GM10266 (cell line): ENCODE measurements at regions not wholly inside any gene's neighbourhood (a gene's known extent, or its start where the extent isn't known, plus 50 kb on each side); places are given as distances from the start of the nearest gene placed in this dataset.

Experiments
- DNase-seq: peaks from one replicate; pipeline ENCODE4 v3.0.0; 2012; ENCODE audit errors: extremely low spot score
- TF ChIP-seq, protein P1 (sequence below): IDR thresholded peaks from 2 replicates; pipeline ENCODE4 v1.5.1; 2012; ENCODE audit warnings: mild to moderate bottlenecking, low read depth; ENCODE audit not compliant: control insufficient read depth, insufficient read depth; ENCODE audit errors: missing control alignments

DNA sequence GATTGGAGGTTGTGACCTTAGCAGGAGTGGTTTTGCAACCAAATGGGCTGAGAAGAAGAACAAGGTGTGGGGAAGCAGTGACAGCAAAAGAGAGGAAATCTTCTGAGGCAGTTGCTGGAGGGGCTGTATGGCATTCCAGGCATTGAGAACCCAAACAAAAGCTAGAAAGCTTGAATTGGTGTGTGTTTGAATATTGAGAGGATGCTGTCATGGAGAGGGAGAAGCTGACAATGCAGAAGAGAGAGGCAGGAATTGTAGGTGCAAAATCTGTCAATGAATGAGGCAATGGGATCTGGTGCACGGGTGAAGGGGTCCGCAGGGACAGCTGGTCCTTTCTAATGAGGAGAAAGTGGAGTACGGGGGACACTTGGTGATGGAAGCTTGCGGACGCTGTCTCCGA is 123.4 kb downstream of the C11orf91 start:
- DNase-seq = no peak

DNA sequence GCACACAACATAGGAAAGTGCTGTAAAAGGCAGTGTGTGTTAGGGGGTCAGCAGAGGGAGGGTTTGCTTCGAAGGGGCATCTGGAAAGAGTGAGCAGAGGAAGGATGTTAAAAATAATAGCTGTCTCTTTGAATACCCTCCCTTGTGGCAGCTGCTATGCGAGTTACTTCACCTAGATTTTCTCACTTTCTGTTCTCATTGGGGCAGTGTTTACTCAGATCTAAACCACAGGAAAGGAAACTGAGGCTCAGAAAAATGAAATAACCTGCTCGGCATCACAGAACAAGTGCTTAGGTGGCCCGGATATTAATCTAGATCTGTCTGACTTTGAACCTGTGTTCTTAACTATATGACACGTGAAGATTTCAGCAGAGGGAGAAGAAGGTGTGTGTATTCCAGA is 125.3 kb downstream of the C11orf91 start:
- peak; percentile 17 for DNase-seq
- TF ChIP-seq, protein P1, sequence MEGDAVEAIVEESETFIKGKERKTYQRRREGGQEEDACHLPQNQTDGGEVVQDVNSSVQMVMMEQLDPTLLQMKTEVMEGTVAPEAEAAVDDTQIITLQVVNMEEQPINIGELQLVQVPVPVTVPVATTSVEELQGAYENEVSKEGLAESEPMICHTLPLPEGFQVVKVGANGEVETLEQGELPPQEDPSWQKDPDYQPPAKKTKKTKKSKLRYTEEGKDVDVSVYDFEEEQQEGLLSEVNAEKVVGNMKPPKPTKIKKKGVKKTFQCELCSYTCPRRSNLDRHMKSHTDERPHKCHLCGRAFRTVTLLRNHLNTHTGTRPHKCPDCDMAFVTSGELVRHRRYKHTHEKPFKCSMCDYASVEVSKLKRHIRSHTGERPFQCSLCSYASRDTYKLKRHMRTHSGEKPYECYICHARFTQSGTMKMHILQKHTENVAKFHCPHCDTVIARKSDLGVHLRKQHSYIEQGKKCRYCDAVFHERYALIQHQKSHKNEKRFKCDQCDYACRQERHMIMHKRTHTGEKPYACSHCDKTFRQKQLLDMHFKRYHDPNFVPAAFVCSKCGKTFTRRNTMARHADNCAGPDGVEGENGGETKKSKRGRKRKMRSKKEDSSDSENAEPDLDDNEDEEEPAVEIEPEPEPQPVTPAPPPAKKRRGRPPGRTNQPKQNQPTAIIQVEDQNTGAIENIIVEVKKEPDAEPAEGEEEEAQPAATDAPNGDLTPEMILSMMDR = no peak

More for the DNA sequence above, 123.4 kb downstream of the C11orf91 start:
- TF ChIP-seq, protein P1 = no peak

DNA sequence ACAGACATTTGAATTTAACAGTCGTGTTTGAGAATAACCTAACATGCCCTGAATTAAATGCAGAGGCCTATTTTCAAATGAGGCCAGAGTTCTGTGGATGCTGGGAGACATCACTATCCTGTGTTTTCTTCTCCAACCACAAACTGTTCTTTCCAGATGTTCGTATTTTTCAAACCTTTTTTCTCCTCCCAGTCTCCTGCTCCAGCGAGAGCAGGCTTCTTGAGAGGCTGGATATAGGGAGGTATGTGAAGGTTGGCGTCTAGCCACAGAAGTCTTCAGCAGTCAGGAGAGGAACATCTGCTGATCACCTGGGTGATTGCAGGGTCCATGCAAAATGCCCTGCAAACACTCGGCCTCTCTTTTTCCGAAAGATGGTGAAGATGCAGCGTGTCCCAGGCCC is 126.3 kb downstream of the C11orf91 start:
- no peak for DNase-seq
- TF ChIP-seq, protein P1 = no peak

DNA sequence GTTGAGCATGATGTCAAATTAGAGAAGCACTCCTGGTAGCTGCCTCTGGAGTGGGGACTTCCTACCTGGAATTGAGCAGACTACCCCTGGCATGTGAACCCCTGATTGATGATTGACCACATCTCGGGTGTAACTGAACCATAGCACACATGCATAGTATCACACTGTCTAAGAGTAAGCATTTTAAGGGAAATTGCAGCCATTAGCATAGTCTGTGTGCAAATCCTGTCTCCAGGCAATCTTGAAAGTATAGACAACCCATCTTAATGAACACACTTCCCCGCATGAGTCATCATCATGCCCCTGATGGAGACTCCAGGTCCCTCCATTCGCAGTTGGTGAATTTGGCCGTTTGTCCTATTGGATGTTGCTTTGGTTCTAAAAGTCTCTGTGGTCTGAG is 131.3 kb downstream of the C11orf91 start:
- no peak for DNase-seq
- TF ChIP-seq, protein P1 = no peak

DNA sequence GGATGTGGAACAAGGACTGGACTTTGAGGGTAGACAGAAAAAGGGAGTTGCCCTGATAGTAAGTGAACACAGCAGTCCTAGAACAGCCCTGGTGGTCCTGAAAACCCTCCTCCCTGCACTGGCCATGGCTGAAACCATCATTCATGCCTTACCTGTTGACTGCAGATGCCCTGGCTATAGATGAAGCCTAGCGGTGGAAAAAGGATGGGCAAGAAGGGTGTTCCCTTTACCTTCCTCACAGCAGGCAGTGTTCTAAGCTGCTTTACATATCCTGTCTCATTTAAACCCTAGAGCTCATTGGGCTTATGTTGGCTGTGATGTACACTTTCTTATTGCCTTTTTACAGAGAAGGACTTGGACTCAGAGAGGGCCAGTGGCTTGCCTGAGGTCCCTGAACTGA is 133.6 kb downstream of the C11orf91 start:
- TF ChIP-seq, protein P1 = no peak
- no peak for DNase-seq

DNA sequence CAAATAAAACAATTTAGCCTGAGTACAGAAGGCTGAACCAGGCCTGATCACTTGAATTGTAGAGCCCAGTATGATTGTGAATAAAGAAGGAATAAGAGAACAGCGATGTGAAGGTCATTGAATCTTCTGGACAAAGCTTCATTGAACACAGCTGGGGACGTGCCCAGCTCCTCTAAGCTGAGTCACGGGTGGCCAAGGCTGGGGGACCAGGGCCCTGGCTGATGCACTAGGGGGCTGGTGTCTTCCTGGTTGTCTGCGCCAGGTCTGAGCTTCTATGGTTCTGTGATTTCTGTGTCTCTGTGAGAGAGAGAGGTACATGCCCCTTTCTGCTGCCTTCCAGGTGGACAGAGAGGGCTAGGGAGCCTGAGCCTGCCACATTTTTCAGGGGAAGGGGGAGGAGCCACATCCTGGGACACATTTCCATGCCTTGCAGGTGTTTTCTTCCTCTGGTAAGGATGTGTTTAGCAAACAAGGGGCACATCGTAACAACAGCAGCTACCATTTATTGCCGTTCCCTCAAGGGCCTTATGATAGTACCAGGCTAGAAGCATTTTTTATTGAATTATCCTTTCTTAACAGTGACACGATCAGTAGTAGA is 135.7 kb downstream of the C11orf91 start:
- TF ChIP-seq, protein P1 = no peak
- no peak for DNase-seq

DNA sequence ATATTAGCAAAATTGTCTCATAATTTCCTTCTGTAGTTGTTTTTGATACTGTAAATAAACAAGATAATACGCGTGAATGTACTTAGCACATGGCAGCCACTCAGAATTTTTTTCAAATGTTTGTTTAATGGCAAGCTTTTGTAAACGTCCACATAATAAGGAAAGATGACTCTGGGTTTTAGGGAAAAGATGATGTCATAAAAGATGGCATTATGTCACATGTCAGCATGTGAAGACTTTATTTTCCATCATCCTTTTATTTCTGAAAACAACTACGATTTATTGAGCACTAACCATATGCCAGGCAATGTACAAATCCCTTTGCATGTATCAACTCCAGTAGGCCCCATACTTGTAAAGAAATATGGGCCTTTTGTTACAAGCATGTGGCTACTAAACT is 139.9 kb downstream of the C11orf91 start:
- TF ChIP-seq, protein P1 = no peak
- no peak for DNase-seq
